GM18505 (cell line): ENCODE measurements at regions not wholly inside any gene's neighbourhood (a gene's known extent, or its start where the extent isn't known, plus 50 kb on each side); places are given as distances from the start of the nearest gene placed in this dataset.

Source experiments
- ATAC-seq: cut with Tn5 transposase; IDR thresholded peaks from one replicate; pipeline ENCODE4 v1.9.1; 2021; ENCODE audit not compliant: unreplicated experiment
- POLR2A ChIP-seq: IDR thresholded peaks from 4 replicates; pipeline ENCODE4 v1.6.1; 2011; ENCODE audit warnings: borderline replicate concordance; ENCODE audit not compliant: insufficient read depth, insufficient read length; ENCODE audit errors: extremely low read depth

- ATAC-seq, result no peak
- TF ChIP-seq POLR2A, result no peak
Observed at GRCh38 chr3:40593351-40593750, 68.6 kb downstream of the ZNF621 start.

- no peak for ATAC-seq
- TF ChIP-seq POLR2A, result no peak
Observed at GRCh38 chr3:40597441-40597840, 72.7 kb downstream of the ZNF621 start.

GRCh38 chr3:40598338-40598737 lies 73.6 kb downstream of the ZNF621 start:
- ATAC-seq, result no peak
- no peak for TF ChIP-seq POLR2A

GRCh38 chr3:40598962-40599361 lies 74.2 kb downstream of the ZNF621 start:
- no peak for TF ChIP-seq POLR2A
- ATAC-seq, result no peak

- TF ChIP-seq POLR2A, result no peak
- ATAC-seq, result no peak
Observed at GRCh38 chr3:40602778-40603385, 78.1 kb downstream of the ZNF621 start.

GRCh38 chr3:40605960-40606359 lies 81.2 kb downstream of the ZNF621 start:
- TF ChIP-seq POLR2A, result no peak
- no peak for ATAC-seq

GRCh38 chr3:40608091-40608490 lies 83.3 kb downstream of the ZNF621 start:
- TF ChIP-seq POLR2A, result no peak
- ATAC-seq, result no peak

GRCh38 chr3:40613306-40613705 lies 88.5 kb downstream of the ZNF621 start:
- ATAC-seq, result no peak
- TF ChIP-seq POLR2A, result no peak

GRCh38 chr3:40615110-40615915 lies 90.6 kb downstream of the ZNF621 start:
- TF ChIP-seq POLR2A, result no peak
- ATAC-seq, result no peak

GRCh38 chr3:40615918-40616819 lies 91.4 kb downstream of the ZNF621 start:
- TF ChIP-seq POLR2A, result no peak

GRCh38 chr3:40617084-40617483 lies 92.3 kb downstream of the ZNF621 start:
- no peak for ATAC-seq
- no peak for TF ChIP-seq POLR2A

More at GRCh38 chr3:40615918-40616819, 91.4 kb downstream of the ZNF621 start:
- no peak for ATAC-seq

GRCh38 chr3:40618158-40618557 lies 93.4 kb downstream of the ZNF621 start:
- no peak for TF ChIP-seq POLR2A
- no peak for ATAC-seq

- no peak for ATAC-seq
- no peak for TF ChIP-seq POLR2A
Observed at GRCh38 chr3:40620151-40620550, 95.4 kb downstream of the ZNF621 start.
